GM19025 (cell line): ENCODE measurements at regions not wholly inside any gene's neighbourhood (a gene's known extent, or its start where the extent isn't known, plus 50 kb on each side); places are given as distances from the start of the nearest gene placed in this dataset.
"Not testable (repeated sequence)": the region's sequence is repeated elsewhere in the genome, so short reads cannot be mapped to it uniquely, and the experiment has no call there.

Experiments
- ATAC-seq: cut with Tn5 transposase; IDR thresholded peaks from one replicate; pipeline ENCODE4 v1.9.1; 2021; ENCODE audit warnings: mild to moderate bottlenecking, low read depth, moderate library complexity; ENCODE audit not compliant: unreplicated experiment

GRCh38 chr3:176286476-176287085 is 910.7 kb downstream of the TBL1XR1 start:
- no peak for ATAC-seq

- no peak for ATAC-seq
These were observed 921.7 kb downstream of the TBL1XR1 start for GRCh38 chr3:176275538-176275937.

GRCh38 chr3:176275113-176275512 is 922.2 kb downstream of the TBL1XR1 start:
- ATAC-seq: no peak

- no peak for ATAC-seq
These were observed 923.1 kb downstream of the TBL1XR1 start for GRCh38 chr3:176274161-176274560.

GRCh38 chr3:176262071-176262470 is 935.2 kb downstream of the TBL1XR1 start:
- ATAC-seq: no peak

GRCh38 chr3:176247191-176247590 is 950.1 kb downstream of the TBL1XR1 start:
- no peak for ATAC-seq

- ATAC-seq: no peak
These were observed 977.3 kb downstream of the TBL1XR1 start for GRCh38 chr3:176219970-176220369.

- ATAC-seq: no peak
These were observed 982.5 kb downstream of the TBL1XR1 start for GRCh38 chr3:176214758-176215157.

- ATAC-seq: not testable (repeated sequence)
These were observed 984.0 kb downstream of the TBL1XR1 start for GRCh38 chr3:176213314-176213713.

GRCh38 chr3:176208915-176209314 is 988.4 kb downstream of the TBL1XR1 start:
- ATAC-seq: no peak

GRCh38 chr3:176208283-176208682 is 989.0 kb downstream of the TBL1XR1 start:
- no peak for ATAC-seq

GRCh38 chr3:176206809-176207208 is 990.5 kb downstream of the TBL1XR1 start:
- no peak for ATAC-seq

GRCh38 chr3:176202652-176203051 is 994.6 kb downstream of the TBL1XR1 start:
- no peak for ATAC-seq

- ATAC-seq: no peak
These were observed 1004.1 kb downstream of the TBL1XR1 start for GRCh38 chr3:176193032-176193730.

- ATAC-seq: no peak
These were observed 1006.5 kb downstream of the TBL1XR1 start for GRCh38 chr3:176190755-176191154.

- ATAC-seq: no peak
These were observed 1014.1 kb downstream of the TBL1XR1 start for GRCh38 chr3:176183181-176183580.

- ATAC-seq: no peak
These were observed 1023.2 kb downstream of the TBL1XR1 start for GRCh38 chr3:176174060-176174459.

- ATAC-seq: no peak
These were observed 1024.8 kb downstream of the TBL1XR1 start for GRCh38 chr3:176172492-176172891.

GRCh38 chr3:176167272-176167671 is 1030.0 kb downstream of the TBL1XR1 start:
- no peak for ATAC-seq

- no peak for ATAC-seq
These were observed 1036.3 kb downstream of the TBL1XR1 start for GRCh38 chr3:176160997-176161396.

GRCh38 chr3:176159796-176160195 is 1037.5 kb downstream of the TBL1XR1 start:
- no peak for ATAC-seq

- ATAC-seq: no peak
These were observed 1042.3 kb downstream of the TBL1XR1 start for GRCh38 chr3:176155012-176155411.
